Thyroid gland (tissue), 4 donors: ENCODE measurements at regions not wholly inside any gene's neighbourhood (a gene's known extent, or its start where the extent isn't known, plus 50 kb on each side); places are given as distances from the start of the nearest gene placed in this dataset.

Experiments
- CTCF ChIP-seq, 6 experiments: fragments of 200-600 bp in 3 of 6; fragments of 450-650 bp in 3 of 6; sonication (generic) in 3 of 6; IDR thresholded peaks; one replicate each; pipeline ENCODE4 v1.5.1; 2016 to 2019; ENCODE audit warnings: antibody characterized with exemption in 6 of 6, mild to moderate bottlenecking in 2 of 6, inconsistent platforms in 1 of 6, moderate library complexity in 1 of 6
- POLR2A ChIP-seq, 2 donors: fragments of 450-650 bp; IDR thresholded peaks; one replicate each; pipeline ENCODE4 v1.6.1; 2017; ENCODE audit warnings: antibody characterized with exemption in 2 of 2, mild to moderate bottlenecking in 2 of 2, moderate library complexity in 1 of 2

- TF ChIP-seq POLR2A (IDR thresholded peaks at IDR 0.05) (no peak), CTCF (IDR thresholded peaks at IDR 0.05) (no peak)
Observed at GRCh38 chr2:78896536-78896935, 129.0 kb upstream of the REG3G start.
